HCT116 (cell line): ENCODE measurements at regions not wholly inside any gene's neighbourhood (a gene's known extent, or its start where the extent isn't known, plus 50 kb on each side); places are given as distances from the start of the nearest gene placed in this dataset.

Experiments
- ATAC-seq: fragments of 200-7000 bp; cut with Tn5 transposase; 2 replicates; pipeline ENCODE4 v1.9.1; 2020; ENCODE audit warnings: mild to moderate bottlenecking, moderate library complexity
- BruUV-seq: library from RNA; stranded (reverse); fragments of 400-500 nt; replicated peaks from 2 replicates; lab custom pipeline; 2021; lab: Mats Ljungman, UMichigan
- CTCF ChIA-PET: fragments of 300-600 bp; sonication (Branson Sonifier 250); formaldehyde crosslinking; loops from one replicate; lab custom pipeline; 2021; ENCODE audit warnings: antibody characterized with exemption; lab: Charles Lee
- POLR2A ChIA-PET: fragments of 300-600, 350-600 bp; sonication (Branson Sonifier 250); formaldehyde crosslinking; loops from one replicate; lab custom pipeline; 2021; ENCODE audit warnings: antibody characterized with exemption; lab: Charles Lee
- RAD21 ChIA-PET, 2 experiments: fragments of 300-600 bp; sonication (Branson Sonifier 250); formaldehyde crosslinking; loops; one replicate each; lab custom pipeline; 2023; ENCODE audit warnings: low total read pairs in 2 of 2; ENCODE audit not compliant: uncharacterized antibody in 2 of 2, unreplicated experiment in 2 of 2, low non-redundant PET in 1 of 2; lab: Charles Lee
- DNase-seq: peaks from one replicate; pipeline ENCODE4 v3.0.0-alpha.2; 2010; ENCODE audit warnings: low read depth, low spot score
- H2AFZ ChIP-seq: fragments of 200-600 bp; shearing (Covaris generic), sonication (generic); 2 replicates; pipeline ENCODE4 v1.6.1; 2017; ENCODE audit warnings: low read depth, mixed run types, mixed read lengths, antibody characterized with exemption, low read length; ENCODE audit not compliant: poor library complexity, severe bottlenecking
- H3K27ac ChIP-seq: 2 replicates; pipeline ENCODE4 v1.5.1; 2012; ENCODE audit warnings: low read depth, low read length
- H3K27me3 ChIP-seq: fragments of 200-600 bp; sonication (generic); 2 replicates; pipeline ENCODE4 v1.6.1; 2016; ENCODE audit warnings: mixed run types, low read length, mixed read lengths; ENCODE audit not compliant: insufficient read depth
- H3K36me3 ChIP-seq, 2 experiments: fragments of 200-500 bp in 1 of 2; fragments of 200-600 bp in 1 of 2; sonication (Bioruptor generic) in 1 of 2; sonication (generic) in 1 of 2; 2 replicates each; pipeline versions ENCODE4 v1.5.1 to v1.6.1; 2014 to 2016; ENCODE audit warnings: low read length in 2 of 2, inconsistent platforms in 1 of 2, mixed read lengths in 1 of 2, mixed run types in 1 of 2; ENCODE audit not compliant: insufficient read depth in 2 of 2, control insufficient read depth in 1 of 2
- H3K4me1 ChIP-seq, 2 experiments: fragments of 200-600 bp in 1 of 2; sonication (generic) in 1 of 2; 2 replicates each; pipeline versions ENCODE4 v1.5.1 to v1.6.1; 2012 to 2017; ENCODE audit warnings: low read length in 2 of 2, inconsistent platforms in 1 of 2, mild to moderate bottlenecking in 1 of 2, mixed read lengths in 1 of 2, mixed run types in 1 of 2, moderate library complexity in 1 of 2; ENCODE audit not compliant: insufficient read depth in 2 of 2, control insufficient read depth in 1 of 2
- H3K4me2 ChIP-seq: fragments of 200-600 bp; sonication (generic); 2 replicates; pipeline ENCODE4 v1.6.1; 2017; ENCODE audit warnings: mixed run types, low read length, mixed read lengths
- H3K4me3 ChIP-seq, 2 experiments: fragments of 200-600 bp in 1 of 2; sonication (generic) in 1 of 2; replicated peaks in 1 of 2; 2 replicates each; pipeline ENCODE4 v1.5.1; 2011 to 2016; ENCODE audit warnings: low read length in 2 of 2, control low read depth in 1 of 2, low read depth in 1 of 2, mild to moderate bottlenecking in 1 of 2, mixed read lengths in 1 of 2, mixed run types in 1 of 2
- H3K79me2 ChIP-seq: fragments of 200-600 bp; sonication (generic); 2 replicates; pipeline ENCODE4 v1.6.1; 2017; ENCODE audit warnings: mild to moderate bottlenecking, mixed run types, low read length, moderate library complexity, mixed read lengths; ENCODE audit not compliant: insufficient read depth
- H3K9ac ChIP-seq: fragments of 200-600 bp; sonication (generic); 2 replicates; pipeline ENCODE4 v1.6.1; 2016; ENCODE audit warnings: low read length, mixed read lengths
- H3K9me2 ChIP-seq: fragments of 200-600 bp; sonication (generic), shearing (Covaris generic); 2 replicates; pipeline ENCODE4 v1.6.1; 2017; ENCODE audit warnings: mixed run types, mild to moderate bottlenecking, moderate library complexity; ENCODE audit not compliant: insufficient read depth
- H3K9me3 ChIP-seq, 2 experiments: fragments of 200-500 bp in 1 of 2; fragments of 200-600 bp in 1 of 2; sonication (Bioruptor generic) in 1 of 2; sonication (generic) in 1 of 2; 2 replicates each; pipeline ENCODE4 v1.6.1; 2014 to 2017; ENCODE audit warnings: low read length in 2 of 2, mixed read lengths in 2 of 2, inconsistent platforms in 1 of 2, low read depth in 1 of 2, mild to moderate bottlenecking in 1 of 2, mixed run types in 1 of 2, moderate library complexity in 1 of 2; ENCODE audit not compliant: control insufficient read depth in 1 of 2, insufficient read depth in 1 of 2
- H4K20me1 ChIP-seq: fragments of 200-600 bp; sonication (generic), shearing (Covaris generic); 2 replicates; pipeline ENCODE4 v1.6.1; 2017; ENCODE audit warnings: mixed run types, mild to moderate bottlenecking, moderate library complexity; ENCODE audit not compliant: insufficient read depth
- CBX3 ChIP-seq: IDR thresholded peaks from 2 replicates; pipeline ENCODE4 v1.6.1; 2012; ENCODE audit warnings: low read depth
- ELF1 ChIP-seq: IDR thresholded peaks from 2 replicates; pipeline ENCODE4 v1.6.1; 2012; ENCODE audit warnings: low read depth, borderline replicate concordance
- EZH2phosphoT487 ChIP-seq: fragments of 200-600 bp; IDR thresholded peaks from 2 replicates; pipeline ENCODE4 v1.6.1; 2018; ENCODE audit warnings: antibody characterized with exemption, borderline replicate concordance
- FOSL1 ChIP-seq: IDR thresholded peaks from 2 replicates; pipeline ENCODE4 v1.6.1; 2012; ENCODE audit warnings: low read depth
- POLR2AphosphoS5 ChIP-seq: IDR thresholded peaks from 2 replicates; pipeline ENCODE4 v1.6.1; 2011; ENCODE audit warnings: mild to moderate bottlenecking, low read depth, low read length, moderate library complexity
- RAD21 ChIP-seq: IDR thresholded peaks from 2 replicates; pipeline ENCODE4 v1.6.1; 2012; ENCODE audit warnings: low read depth, mild to moderate bottlenecking
- SIN3A ChIP-seq: IDR thresholded peaks from 2 replicates; pipeline ENCODE4 v1.6.1; 2012; ENCODE audit warnings: low read depth
- TCF7L2 ChIP-seq: IDR thresholded peaks from 2 replicates; pipeline ENCODE4 v1.7.0; 2011; ENCODE audit warnings: borderline replicate concordance, inconsistent platforms; ENCODE audit not compliant: insufficient read depth, insufficient read length; ENCODE audit errors: extremely low read depth
- ZBTB33 ChIP-seq: IDR thresholded peaks from 2 replicates; pipeline ENCODE4 v1.6.1; 2011; ENCODE audit warnings: mild to moderate bottlenecking, low read length, moderate library complexity; ENCODE audit not compliant: insufficient replicate concordance; ENCODE audit errors: extremely low read depth
- ZFX ChIP-seq: fragments of 450-650 bp; IDR thresholded peaks from 2 replicates; pipeline ENCODE4 v1.6.1; 2017
- intact Hi-C: fragments of 100-400 bp; cut with micrococcal nuclease; formaldehyde crosslinking; loops from 2 replicates; pipeline ENCODE4 v1.10.0; 2022
- TF ChIP-seq, protein P1 (sequence below): IDR thresholded peaks from 2 replicates; pipeline ENCODE4 v1.6.1; 2012
- TF ChIP-seq, protein P2 (sequence below): IDR thresholded peaks from 2 replicates; pipeline ENCODE4 v1.6.1; 2012; ENCODE audit warnings: low read depth
- TF ChIP-seq, protein P3 (sequence below), 3 experiments: fragments of 200-600 bp in 1 of 3; sonication (generic) in 1 of 3; IDR thresholded peaks in 2 of 3; conservative IDR thresholded peaks in 1 of 3; 2 replicates each; pipeline ENCODE4 v1.5.1; 2012 to 2017; ENCODE audit warnings: low read depth in 2 of 3, low read length in 2 of 3, antibody characterized with exemption in 1 of 3, borderline replicate concordance in 1 of 3, control low read depth in 1 of 3, mild to moderate bottlenecking in 1 of 3, mixed read lengths in 1 of 3, mixed run types in 1 of 3, moderate library complexity in 1 of 3; ENCODE audit not compliant: insufficient read depth in 1 of 3

- RAD21 ChIA-PET, result no interaction called here
- ATAC-seq, result no peak
- BruUV-seq, result no TSS peak
- intact Hi-C loops, result no loop called here
- Histone ChIP-seq H3K4me1 (peaks cover 3 to 27% of the 10 kb centered on the region in 2 experiments; a peak in 2 of 4 replicates), H3K36me3 (no peaks in the 10 kb centered on the region), H2AFZ (no peak overlapping the region), H3K9ac (no peak overlapping the region), H3K4me3 (no peak overlapping the region), H3K79me2 (no peaks in the 10 kb centered on the region), H3K9me3 (no peaks in the 10 kb centered on the region), H4K20me1 (no peaks in the 10 kb centered on the region), H3K4me2 (no peak overlapping the region), H3K27ac (no peak overlapping the region)
- DNase-seq, result no peak
- POLR2A ChIA-PET, result no interaction called here
- CTCF ChIA-PET, result no interaction called here
- TF ChIP-seq SIN3A, result no peak
- no peak for TF ChIP-seq EZH2phosphoT487
- no peak for TF ChIP-seq TCF7L2
- no peak for TF ChIP-seq ZBTB33
- TF ChIP-seq FOSL1, result no peak
- no peak for TF ChIP-seq ZFX
- TF ChIP-seq RAD21, result no peak
- no peak for TF ChIP-seq POLR2AphosphoS5
- TF ChIP-seq, protein P1, sequence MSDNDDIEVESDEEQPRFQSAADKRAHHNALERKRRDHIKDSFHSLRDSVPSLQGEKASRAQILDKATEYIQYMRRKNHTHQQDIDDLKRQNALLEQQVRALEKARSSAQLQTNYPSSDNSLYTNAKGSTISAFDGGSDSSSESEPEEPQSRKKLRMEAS, result no peak
- no peak for TF ChIP-seq CBX3
- TF ChIP-seq, protein P2, sequence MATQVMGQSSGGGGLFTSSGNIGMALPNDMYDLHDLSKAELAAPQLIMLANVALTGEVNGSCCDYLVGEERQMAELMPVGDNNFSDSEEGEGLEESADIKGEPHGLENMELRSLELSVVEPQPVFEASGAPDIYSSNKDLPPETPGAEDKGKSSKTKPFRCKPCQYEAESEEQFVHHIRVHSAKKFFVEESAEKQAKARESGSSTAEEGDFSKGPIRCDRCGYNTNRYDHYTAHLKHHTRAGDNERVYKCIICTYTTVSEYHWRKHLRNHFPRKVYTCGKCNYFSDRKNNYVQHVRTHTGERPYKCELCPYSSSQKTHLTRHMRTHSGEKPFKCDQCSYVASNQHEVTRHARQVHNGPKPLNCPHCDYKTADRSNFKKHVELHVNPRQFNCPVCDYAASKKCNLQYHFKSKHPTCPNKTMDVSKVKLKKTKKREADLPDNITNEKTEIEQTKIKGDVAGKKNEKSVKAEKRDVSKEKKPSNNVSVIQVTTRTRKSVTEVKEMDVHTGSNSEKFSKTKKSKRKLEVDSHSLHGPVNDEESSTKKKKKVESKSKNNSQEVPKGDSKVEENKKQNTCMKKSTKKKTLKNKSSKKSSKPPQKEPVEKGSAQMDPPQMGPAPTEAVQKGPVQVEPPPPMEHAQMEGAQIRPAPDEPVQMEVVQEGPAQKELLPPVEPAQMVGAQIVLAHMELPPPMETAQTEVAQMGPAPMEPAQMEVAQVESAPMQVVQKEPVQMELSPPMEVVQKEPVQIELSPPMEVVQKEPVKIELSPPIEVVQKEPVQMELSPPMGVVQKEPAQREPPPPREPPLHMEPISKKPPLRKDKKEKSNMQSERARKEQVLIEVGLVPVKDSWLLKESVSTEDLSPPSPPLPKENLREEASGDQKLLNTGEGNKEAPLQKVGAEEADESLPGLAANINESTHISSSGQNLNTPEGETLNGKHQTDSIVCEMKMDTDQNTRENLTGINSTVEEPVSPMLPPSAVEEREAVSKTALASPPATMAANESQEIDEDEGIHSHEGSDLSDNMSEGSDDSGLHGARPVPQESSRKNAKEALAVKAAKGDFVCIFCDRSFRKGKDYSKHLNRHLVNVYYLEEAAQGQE, result no peak
- TF ChIP-seq, protein P3, sequence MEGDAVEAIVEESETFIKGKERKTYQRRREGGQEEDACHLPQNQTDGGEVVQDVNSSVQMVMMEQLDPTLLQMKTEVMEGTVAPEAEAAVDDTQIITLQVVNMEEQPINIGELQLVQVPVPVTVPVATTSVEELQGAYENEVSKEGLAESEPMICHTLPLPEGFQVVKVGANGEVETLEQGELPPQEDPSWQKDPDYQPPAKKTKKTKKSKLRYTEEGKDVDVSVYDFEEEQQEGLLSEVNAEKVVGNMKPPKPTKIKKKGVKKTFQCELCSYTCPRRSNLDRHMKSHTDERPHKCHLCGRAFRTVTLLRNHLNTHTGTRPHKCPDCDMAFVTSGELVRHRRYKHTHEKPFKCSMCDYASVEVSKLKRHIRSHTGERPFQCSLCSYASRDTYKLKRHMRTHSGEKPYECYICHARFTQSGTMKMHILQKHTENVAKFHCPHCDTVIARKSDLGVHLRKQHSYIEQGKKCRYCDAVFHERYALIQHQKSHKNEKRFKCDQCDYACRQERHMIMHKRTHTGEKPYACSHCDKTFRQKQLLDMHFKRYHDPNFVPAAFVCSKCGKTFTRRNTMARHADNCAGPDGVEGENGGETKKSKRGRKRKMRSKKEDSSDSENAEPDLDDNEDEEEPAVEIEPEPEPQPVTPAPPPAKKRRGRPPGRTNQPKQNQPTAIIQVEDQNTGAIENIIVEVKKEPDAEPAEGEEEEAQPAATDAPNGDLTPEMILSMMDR (IDR thresholded peaks at IDR 0.05 in 2 of 3, conservative IDR thresholded peaks at IDR 0.05 in 1 of 3; ENCODE audit: borderline replicate concordance in 1 of 3, insufficient read depth in 1 of 3, low read depth in 2 of 3, low read length in 2 of 3), result no peak
- no peak for TF ChIP-seq ELF1
- TF ChIP-seq, all 23 proteins: peak for 0
- Histone ChIP-seq H3K27me3 (no peaks in the 10 kb centered on the region), H3K9me2 (no peaks in the 10 kb centered on the region)
Measured at GRCh38 chr3:128550471-128551126, 57.6 kb upstream of the GATA2 start.
